ENCODE measurements at regions not wholly inside any gene's neighbourhood (a gene's known extent, or its start where the extent isn't known, plus 50 kb on each side); places are given as distances from the start of the nearest gene placed in this dataset.

DNA sequence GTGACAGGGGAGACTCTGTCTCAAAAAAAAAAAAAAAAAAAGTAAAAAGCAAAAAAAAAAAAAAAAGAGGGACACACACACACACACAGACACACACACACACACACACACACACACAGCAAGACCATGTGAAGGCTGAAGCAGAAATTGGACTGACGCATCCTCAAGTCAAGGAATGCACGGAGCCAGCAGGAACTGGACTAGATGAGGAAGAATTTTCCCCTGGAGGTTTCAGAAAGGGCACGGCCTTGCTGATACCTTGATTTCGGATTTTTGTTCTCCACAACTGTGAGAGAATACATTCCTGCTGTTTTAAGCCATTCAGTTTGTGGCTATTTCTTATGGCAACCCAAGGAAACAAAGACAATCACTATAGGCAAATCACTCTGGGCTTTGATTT is 176.9 kb upstream of the SALL4 start:
- DNase-seq (ENCODE audit: low read depth): no peak
- TF ChIP-seq, protein P1, sequence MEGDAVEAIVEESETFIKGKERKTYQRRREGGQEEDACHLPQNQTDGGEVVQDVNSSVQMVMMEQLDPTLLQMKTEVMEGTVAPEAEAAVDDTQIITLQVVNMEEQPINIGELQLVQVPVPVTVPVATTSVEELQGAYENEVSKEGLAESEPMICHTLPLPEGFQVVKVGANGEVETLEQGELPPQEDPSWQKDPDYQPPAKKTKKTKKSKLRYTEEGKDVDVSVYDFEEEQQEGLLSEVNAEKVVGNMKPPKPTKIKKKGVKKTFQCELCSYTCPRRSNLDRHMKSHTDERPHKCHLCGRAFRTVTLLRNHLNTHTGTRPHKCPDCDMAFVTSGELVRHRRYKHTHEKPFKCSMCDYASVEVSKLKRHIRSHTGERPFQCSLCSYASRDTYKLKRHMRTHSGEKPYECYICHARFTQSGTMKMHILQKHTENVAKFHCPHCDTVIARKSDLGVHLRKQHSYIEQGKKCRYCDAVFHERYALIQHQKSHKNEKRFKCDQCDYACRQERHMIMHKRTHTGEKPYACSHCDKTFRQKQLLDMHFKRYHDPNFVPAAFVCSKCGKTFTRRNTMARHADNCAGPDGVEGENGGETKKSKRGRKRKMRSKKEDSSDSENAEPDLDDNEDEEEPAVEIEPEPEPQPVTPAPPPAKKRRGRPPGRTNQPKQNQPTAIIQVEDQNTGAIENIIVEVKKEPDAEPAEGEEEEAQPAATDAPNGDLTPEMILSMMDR (IDR thresholded peaks at IDR 0.05; ENCODE audit: low read depth, low read length, missing control alignments): no peak
- no peak overlapping the region for H3K4me3 ChIP-seq (ENCODE audit: low read depth, low read length)
- in situ Hi-C loops (cut with HindIII; ENCODE audit: low sequenced_read_pairs): no loop called here

DNA sequence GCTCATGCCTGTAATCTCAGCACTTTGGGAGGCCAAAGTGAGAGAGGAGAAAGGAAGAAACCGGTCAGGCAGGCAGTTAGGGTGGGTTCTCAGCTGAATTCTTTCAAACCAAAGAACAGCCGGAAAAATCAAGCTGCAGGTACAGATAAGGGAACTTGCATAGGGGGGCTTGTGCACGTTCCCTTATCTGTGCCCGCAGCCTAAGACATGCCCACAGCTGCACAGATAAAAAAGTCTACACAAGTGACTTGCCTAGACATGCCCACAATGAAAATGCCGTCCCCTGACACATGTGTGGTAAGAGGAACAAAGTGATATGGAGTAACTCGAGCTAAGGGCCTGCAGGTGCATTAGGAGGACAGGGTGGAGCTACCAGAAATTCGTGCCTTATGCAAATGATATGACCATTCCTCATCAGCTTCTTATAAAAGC is 175.8 kb upstream of the SALL4 start:
- TF ChIP-seq, protein P1 (IDR thresholded peaks at IDR 0.05; ENCODE audit: low read depth, low read length, missing control alignments): no peak
- DNase-seq (ENCODE audit: low read depth): no peak
- in situ Hi-C loops (cut with HindIII; ENCODE audit: low sequenced_read_pairs): no loop called here
- no peak overlapping the region for H3K4me3 ChIP-seq (ENCODE audit: low read depth, low read length)

- in situ Hi-C loops (cut with HindIII; ENCODE audit: low sequenced_read_pairs): no loop called here
- H3K4me3 ChIP-seq (ENCODE audit: low read depth, low read length): no peak overlapping the region
- TF ChIP-seq, protein P1 (IDR thresholded peaks at IDR 0.05; ENCODE audit: low read depth, low read length, missing control alignments): no peak
- DNase-seq (ENCODE audit: low read depth): no peak
Observed at GRCh38 chr20:51972056-51972455, 169.7 kb upstream of the SALL4 start.

- no peak for DNase-seq (ENCODE audit: low read depth)
- no peak overlapping the region for H3K4me3 ChIP-seq (ENCODE audit: low read depth, low read length)
- TF ChIP-seq, protein P1 (IDR thresholded peaks at IDR 0.05; ENCODE audit: low read depth, low read length, missing control alignments): no peak
- in situ Hi-C loops (cut with HindIII; ENCODE audit: low sequenced_read_pairs): no loop called here
Observed at GRCh38 chr20:51970858-51971257, 168.5 kb upstream of the SALL4 start.

- H3K4me3 ChIP-seq (ENCODE audit: low read depth, low read length): no peak overlapping the region
- in situ Hi-C loops (cut with HindIII; ENCODE audit: low sequenced_read_pairs): no loop called here
- DNase-seq (ENCODE audit: low read depth): no peak
- TF ChIP-seq, protein P1 (IDR thresholded peaks at IDR 0.05; ENCODE audit: low read depth, low read length, missing control alignments): no peak
Observed at GRCh38 chr20:51969191-51969590, 166.9 kb upstream of the SALL4 start.

GRCh38 chr20:51968151-51968550 is 165.8 kb upstream of the SALL4 start:
- in situ Hi-C loops (cut with HindIII; ENCODE audit: low sequenced_read_pairs): no loop called here
- TF ChIP-seq, protein P1 (IDR thresholded peaks at IDR 0.05; ENCODE audit: low read depth, low read length, missing control alignments): no peak
- no peak for DNase-seq (ENCODE audit: low read depth)
- no peak overlapping the region for H3K4me3 ChIP-seq (ENCODE audit: low read depth, low read length)

Data from astrocyte of the cerebellum (primary cell).